ENCODE measurements at regions not wholly inside any gene's neighbourhood (a gene's known extent, or its start where the extent isn't known, plus 50 kb on each side); places are given as distances from the start of the nearest gene placed in this dataset.

DNA sequence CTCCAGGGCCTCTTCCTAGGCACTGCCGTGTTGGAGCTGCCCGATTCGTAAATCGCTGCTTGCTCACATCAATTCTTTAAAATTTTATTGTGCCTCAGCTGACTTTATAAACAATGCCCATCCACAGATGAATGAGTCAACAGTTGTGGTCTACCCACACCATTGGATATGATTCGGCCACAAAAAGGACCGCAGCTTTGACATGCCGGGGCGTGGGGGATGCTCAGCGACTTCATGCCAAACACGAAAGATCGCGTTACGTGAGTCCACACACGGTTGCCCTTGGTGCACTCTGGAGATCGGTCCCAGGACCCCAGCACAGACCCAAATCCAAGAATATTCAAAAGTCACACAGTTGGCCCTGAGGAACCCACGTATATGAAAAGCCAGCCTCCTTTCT is 195.7 kb downstream of the CTTN start:
- TF ChIP-seq CTCF (conservative IDR thresholded peaks at IDR 0.05; ENCODE audit: low read depth, low read length): no peak
- no peak for TF ChIP-seq EZH2 (IDR thresholded peaks at IDR 0.05; ENCODE audit: borderline replicate concordance, low read depth, low read length, poor library complexity, severe bottlenecking)

All from A673 (cell line).